ENCODE measurements at regions not wholly inside any gene's neighbourhood (a gene's known extent, or its start where the extent isn't known, plus 50 kb on each side); places are given as distances from the start of the nearest gene placed in this dataset.

DNA sequence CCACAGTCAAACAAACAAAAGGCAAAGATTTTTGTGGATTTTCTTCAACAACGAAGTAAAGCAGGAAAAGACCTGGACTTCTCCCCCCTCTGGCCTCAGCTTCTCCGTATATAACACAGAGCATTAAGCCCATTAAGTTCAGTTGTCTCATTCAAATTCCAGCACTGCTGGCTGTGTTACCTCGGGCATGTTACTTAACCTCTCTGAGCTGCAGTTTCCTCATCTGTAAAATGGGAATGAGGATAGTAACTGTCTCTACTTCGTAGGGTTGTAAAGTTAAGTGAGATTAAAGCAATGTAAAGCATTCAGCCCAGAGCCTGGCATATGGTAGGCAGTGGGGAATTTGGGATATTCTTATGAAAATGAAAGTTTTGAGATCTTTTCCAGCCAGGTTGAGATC lies 92.7 kb upstream of the SMIM23 start:
- no peak for DNase-seq

DNA sequence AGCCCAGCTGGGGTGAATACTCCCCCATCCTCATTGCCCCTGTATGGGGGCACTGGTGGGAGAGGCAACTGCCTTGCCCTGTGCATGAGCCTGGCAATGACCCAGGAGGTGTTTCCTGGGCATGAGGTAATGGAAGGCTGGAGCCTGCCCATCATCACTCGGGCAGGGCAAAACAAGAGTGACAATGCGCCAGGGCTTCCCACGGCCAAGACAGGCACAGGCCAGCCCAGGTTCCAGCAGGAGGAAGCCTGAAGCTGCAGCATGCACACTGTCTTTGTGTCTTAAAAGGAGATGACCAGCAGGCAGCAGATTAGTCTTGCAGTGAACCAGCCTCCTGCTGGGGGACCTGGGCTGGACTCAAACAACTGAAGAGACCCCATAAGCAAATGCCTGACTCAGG lies 92.2 kb upstream of the SMIM23 start:
- DNase-seq = no peak

DNA sequence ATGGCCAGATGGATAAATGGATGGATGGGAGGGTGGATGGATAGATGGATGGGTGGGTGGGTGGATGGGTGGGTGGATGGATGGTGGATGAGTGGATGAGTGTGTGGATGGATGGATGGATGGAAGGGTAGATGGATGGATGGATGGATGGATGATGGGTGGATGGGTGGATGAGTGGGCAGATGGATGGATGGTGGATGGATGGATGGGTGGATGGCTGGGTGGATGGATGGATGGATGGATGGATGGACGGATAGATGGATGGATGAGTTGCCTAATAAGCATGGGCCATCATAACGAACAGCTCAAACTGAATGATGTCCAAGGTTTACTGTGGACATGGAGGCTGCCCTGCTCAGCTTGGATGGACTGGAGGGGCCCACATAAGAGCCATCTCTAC lies 89.8 kb upstream of the SMIM23 start:
- no peak for DNase-seq

GRCh38 chr5:171697221-171698102 lies 88.2 kb upstream of the SMIM23 start:
- DNase-seq = no peak

GRCh38 chr5:171700318-171700912 lies 85.2 kb upstream of the SMIM23 start:
- no peak for DNase-seq

- DNase-seq = no peak
These were observed 84.5 kb upstream of the SMIM23 start for GRCh38 chr5:171701100-171701541.

GRCh38 chr5:171702135-171702770 lies 83.4 kb upstream of the SMIM23 start:
- no peak for DNase-seq

- DNase-seq = no peak
These were observed 82.5 kb upstream of the SMIM23 start for GRCh38 chr5:171703146-171703545.

GRCh38 chr5:171705036-171705435 lies 80.6 kb upstream of the SMIM23 start:
- peak in 1 of 3 experiments; percentile 1 for DNase-seq

GRCh38 chr5:171705830-171706468 lies 79.7 kb upstream of the SMIM23 start:
- no peak for DNase-seq

GRCh38 chr5:171706736-171707441 lies 78.7 kb upstream of the SMIM23 start:
- DNase-seq = no peak

GRCh38 chr5:171707442-171707792 lies 78.2 kb upstream of the SMIM23 start:
- no peak for DNase-seq

DNA sequence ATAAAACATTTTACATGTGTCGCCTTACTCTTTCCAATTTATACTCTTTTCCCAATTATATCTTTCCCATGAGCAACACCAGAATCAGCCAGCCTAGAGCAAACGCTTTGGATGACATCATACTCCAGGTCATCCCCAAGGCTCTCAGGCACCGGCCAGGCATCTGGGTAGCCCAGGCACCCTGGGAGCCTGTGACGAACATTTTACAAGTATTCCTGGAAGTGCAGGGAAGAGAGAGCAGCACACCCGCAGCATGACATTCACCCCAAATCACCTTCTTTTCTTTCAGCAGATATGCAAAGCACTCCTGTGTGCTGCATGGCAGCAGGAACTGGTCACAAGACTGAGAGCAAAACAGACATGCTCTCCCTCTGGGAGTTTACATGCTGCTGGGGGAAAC lies 75.7 kb upstream of the SMIM23 start:
- no peak for DNase-seq

DNA sequence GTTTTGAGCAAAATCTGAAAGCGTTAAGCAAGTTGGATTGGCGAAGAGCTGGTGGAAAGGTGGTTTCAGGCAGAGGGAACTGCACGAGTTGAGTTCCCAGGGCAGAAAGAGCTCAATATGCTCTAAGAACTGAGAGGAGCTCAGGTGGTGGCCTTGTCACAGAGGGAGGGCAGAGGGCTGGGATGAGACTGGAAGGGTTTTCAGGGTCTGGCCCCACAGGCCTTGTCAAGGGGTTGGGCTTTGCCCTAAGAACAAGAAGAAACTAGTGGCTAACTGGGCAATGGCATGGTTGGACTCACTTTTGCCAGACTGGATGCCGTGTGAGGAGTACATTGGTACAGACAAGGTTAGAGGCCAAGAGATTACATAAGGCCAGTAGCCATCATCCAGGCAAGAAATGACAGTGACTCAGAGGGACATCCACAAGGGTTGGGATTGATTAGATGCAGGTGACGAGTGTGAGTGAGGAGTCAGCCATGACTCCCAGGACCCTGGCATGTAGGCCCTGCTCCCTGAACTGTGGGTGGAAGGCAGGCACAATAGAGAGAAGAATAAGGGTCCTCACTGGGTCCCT lies 75.1 kb upstream of the SMIM23 start:
- no peak for DNase-seq

DNA sequence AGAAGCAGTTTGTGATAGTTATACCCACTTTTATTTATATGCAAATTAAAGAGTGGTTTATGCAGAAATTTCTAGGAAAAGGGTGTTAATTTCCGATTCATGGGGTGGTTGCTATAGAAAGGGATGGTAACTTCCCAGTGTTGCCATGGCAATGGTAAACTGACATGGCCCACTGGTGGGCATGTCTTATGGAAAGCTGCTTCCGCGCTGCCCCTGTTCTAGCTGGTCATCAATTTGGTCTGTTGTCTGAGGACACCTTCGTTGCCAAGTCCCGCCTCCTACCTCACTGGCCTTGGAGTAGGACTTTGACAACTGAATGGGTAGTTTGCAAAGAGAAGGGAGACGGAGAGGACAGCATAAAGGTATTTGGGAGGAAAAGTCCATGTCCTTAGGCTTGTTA lies 74.0 kb upstream of the SMIM23 start:
- no peak for DNase-seq

GRCh38 chr5:171712616-171713015 lies 73.0 kb upstream of the SMIM23 start:
- no peak for DNase-seq

- DNase-seq = no peak
These were observed 72.5 kb upstream of the SMIM23 start for GRCh38 chr5:171713152-171713551.

DNA sequence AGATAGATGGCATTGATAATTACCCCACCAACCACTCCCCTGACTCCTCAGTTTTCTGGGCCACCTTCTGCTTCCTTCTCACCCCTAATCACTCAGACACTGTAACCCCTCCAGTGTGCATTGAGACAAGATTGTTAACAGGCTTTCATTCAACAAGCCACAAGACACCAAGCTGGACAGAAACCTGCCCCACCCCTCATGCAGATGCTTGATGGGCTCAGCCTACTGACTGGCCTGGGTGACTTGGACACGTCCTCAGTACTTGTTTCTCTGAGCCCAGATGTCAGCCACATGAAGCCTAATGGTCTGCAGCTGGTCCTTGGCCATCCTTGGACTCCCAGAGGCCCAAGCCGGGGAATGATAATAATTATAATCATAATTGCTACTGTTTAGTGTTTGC lies 71.4 kb upstream of the SMIM23 start:
- DNase-seq = peak in 1 of 3 experiments; percentile 17

GRCh38 chr5:171714851-171715250 lies 70.8 kb upstream of the SMIM23 start:
- no peak for DNase-seq

DNA sequence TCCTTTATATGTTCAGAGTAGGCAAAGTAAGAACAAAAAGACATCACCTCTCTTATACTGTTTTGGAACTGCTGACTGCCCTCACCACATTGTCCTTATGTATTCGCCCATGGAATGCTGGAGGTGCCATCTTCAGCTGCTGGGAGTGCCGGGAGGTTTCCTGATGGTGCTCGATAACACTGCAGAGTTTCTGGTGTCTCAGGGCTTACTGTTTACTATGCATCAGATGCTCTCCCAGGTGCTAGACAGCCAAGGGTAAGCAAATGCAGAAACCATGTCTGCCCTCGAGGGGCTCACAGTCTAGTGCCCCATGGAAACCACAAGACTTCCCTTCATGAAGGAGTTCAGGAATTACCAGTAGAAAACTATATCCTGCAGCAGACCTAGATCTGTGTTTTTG lies 70.1 kb upstream of the SMIM23 start:
- no peak for DNase-seq

- no peak for DNase-seq
These were observed 65.5 kb upstream of the SMIM23 start for GRCh38 chr5:171720086-171720485.

- DNase-seq = no peak
These were observed 64.2 kb upstream of the SMIM23 start for GRCh38 chr5:171721464-171721863.
